Smooth muscle cell of the brain vasculature (primary cell): ENCODE measurements at regions not wholly inside any gene's neighbourhood (a gene's known extent, or its start where the extent isn't known, plus 50 kb on each side); places are given as distances from the start of the nearest gene placed in this dataset.
A peak's percentile ranks its signal among the peaks of the same experiment; 100 is the strongest.

Experiments used
- DNase-seq: peaks from one replicate; pipeline ENCODE4 v3.0.0-alpha.2; 2012; ENCODE audit warnings: low read depth, low spot score

DNA sequence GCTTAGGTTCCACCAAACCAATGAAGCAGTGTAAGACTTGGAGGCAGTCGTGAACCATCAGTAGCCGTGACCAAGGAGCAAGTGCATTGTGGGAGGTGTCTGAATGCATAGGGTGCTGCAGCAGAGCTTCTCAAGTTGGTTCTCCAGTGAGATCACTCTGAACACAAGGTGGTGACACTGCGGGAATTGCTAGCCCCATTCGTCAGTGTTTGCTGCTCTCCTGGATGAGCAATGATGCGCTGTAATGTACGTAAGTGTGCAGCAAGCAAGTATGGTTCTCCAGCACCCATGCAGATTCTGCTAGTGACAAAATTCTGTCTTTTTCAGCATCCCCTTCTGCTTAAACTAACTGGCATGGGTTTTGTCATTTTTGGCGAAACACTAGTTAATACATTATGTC, 97.6 kb upstream of the HTR2A start:
- no peak for DNase-seq

DNA sequence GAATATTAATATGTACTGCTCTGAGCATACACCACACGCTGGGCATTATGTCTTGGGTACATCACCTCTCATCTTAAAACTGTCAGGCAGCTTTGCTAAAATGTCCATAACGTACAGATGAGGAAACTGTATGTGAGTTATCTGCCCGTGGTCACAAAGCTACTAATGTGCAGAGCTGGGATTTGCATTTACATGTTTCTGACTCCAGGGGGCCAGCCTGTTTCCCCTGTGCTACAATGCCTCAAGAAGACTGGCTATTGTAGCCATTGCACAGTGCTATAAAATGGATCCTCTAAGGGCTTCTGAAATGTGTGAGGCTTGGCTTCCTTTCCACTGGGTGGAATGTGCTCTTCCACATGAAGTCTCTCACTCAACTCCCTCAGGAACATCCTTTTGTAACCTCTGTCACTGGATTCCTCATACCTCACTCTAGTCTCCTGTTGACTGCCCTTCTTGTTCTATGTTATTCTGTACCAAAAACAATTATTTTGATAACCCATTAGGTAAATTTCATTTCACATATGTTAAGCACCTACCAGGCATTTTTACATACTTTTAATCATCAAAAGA, 95.6 kb upstream of the HTR2A start:
- DNase-seq, result no peak

- peak; percentile 20 for DNase-seq
These were observed 87.0 kb upstream of the HTR2A start for GRCh38 chr13:46983881-46984280.

DNA sequence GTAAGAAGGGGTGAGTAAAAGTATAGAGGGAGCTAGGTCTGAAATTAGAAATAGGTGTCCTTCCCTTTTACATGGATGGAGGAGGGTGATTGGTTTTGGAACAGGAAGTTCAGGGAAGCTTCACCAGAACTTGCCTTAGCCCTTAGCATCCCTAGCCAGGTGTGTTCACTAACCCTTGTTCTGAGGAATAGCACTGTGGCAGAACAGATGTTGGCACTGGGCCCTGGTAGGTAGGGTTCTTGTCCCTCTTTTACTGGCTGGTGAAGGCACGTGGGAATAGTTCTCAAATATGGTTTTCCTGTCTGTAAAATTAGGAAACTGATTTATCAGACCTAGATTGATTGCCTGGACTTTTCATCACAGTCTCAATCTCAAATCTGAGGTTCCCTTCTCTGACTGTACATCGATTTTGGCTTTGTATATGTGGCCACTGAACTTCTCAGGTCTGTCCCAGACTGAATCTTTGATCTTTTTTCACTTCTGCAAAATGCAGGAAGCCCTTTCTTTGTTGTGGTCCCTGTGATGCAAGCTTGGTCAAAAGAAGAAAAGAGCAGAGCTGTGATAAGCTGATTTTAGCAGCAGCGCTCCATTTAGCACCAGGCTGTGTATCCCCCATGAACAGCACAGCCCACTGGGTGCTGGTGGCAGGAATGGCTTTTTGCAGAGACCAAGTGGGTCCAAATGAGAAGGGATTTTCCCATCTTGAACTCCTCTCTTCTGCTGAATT, 86.2 kb upstream of the HTR2A start:
- no peak for DNase-seq

- no peak for DNase-seq
These were observed 78.3 kb upstream of the HTR2A start for GRCh38 chr13:46975173-46975572.

GRCh38 chr13:46968450-46968849, 71.6 kb upstream of the HTR2A start:
- no peak for DNase-seq

DNA sequence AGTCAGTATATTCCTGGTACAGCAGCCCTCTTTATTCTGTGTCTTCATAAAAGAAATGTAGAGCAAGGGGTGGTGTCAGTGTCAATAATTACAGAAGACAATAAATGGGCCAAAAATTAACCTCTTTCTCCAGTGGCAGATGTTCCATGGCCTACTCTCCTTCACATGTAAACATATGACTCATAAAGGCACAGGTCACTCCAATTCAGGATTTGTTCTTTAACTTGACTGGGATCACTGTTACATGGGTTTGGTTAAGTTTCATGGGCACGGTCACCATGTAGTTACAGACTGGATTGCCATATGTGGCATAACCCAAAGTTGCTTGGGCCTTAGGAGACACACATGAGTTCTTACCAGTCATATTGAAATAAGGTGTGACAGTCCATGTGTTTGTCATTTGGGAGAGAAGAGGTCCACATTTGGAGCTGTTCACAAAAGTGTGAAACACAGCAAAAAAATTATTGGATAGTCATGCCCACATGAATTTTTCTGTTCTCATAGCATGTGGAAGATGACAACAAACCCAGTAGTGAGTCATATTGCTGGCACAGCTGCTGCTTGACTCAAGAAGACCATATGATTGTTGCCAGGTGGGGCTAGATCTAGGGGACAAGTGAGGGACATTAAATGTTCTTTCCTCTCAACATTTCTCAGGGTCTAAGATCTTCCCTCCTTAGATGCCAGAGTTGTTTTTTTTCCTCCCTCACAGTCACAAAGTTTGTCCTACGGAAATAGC, 68.1 kb upstream of the HTR2A start:
- no peak for DNase-seq

- no peak for DNase-seq
These were observed 67.1 kb upstream of the HTR2A start for GRCh38 chr13:46963904-46964303.

- no peak for DNase-seq
These were observed 65.6 kb upstream of the HTR2A start for GRCh38 chr13:46962281-46962941.

GRCh38 chr13:46961719-46962118, 64.9 kb upstream of the HTR2A start:
- DNase-seq, result peak; percentile 39

DNA sequence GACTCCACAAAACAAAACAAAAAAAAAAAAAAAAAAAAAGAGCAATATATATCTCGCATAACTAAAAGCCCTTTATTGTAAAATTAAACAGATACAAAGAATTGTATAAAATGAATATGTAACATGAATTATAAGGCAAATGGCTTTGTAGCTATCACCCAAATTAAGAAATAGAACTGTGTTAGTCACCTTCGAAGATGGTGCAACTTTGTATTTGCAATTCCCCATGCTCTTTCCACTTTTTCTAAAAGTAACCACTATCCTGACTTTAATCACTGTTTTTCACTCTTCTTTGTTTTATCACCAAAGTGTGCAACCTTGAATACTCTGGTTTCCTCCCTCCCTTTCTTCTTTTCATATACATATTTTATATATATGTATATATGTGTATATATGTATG, 57.1 kb upstream of the HTR2A start:
- DNase-seq, result no peak

DNA sequence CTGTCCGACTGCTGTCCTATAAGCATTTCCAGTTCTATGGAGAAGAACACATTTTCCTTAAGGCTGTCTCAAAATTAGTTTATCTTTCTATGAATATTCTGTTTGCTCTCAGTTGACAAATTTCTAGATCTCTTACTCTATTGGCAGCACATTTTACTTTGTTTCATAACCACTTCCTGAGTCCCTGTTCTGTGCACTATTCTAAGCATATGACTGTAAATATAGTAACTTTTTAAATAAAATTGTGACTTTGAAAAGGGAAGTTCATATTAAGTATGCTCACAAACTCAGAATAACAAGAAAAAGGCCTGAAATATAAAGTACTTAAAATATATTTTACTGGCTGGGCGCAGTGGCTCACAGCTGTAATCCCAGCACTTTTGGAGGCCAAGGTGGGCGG, 56.5 kb upstream of the HTR2A start:
- DNase-seq, result no peak

- no peak for DNase-seq
These were observed 54.7 kb upstream of the HTR2A start for GRCh38 chr13:46951516-46951915.

DNA sequence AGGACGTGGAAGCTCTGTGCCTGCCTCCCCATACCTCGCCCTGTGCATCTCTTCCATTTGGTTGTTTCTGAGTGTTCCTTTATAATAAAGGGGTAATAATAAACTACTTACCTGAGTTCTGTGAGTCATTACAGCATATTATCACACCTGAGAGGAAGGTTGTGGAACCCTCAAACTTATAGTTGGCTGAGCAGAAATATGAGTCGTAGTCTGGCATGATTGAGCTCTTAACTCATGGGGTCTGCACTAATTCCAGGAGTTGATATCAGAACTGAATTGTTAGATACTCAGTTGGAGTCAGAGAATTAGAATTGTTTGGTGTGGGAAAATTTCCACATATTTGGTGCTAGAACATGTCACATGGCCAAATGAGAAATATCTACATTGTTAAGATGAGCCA, 52.4 kb upstream of the HTR2A start:
- no peak for DNase-seq

- no peak for DNase-seq
These were observed 51.5 kb upstream of the HTR2A start for GRCh38 chr13:46948338-46948737.

DNA sequence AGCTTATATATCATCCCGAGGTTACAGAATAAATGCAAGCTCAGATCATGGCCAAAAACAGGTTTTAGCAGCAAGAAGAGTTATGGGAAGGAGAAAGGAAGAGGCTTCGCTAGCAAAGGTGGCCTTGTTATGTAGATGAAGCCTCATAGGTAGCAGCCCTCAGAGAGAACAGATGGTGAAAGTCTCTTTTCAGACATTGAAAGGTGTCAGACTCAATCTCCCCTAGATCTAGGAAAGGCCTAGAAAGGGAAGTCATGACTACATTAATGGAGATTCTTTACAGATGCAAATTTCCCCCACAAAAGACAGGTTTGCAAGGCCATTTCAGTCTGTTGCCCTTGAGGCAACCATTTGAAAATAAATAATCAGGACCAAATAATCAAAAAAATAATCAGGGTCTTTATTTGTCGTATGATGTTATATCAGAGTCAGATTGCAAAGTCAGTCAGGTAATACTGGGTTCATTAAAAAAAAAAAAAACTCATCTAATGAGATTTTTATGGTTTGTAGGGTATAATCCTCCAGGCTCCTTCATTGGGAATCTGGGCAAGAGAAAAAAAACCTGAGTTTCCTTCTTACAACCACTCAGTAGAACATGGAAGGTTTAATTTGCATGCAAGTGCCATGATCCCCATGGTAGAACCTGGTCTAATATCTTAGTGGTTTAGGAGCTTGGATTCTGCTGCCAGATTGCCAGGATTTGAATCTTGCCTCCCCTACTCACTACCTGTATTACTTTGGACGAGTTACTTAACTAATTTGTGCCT, 50.8 kb upstream of the HTR2A start:
- no peak for DNase-seq
